Astrocyte (in vitro differentiated cells and primary cell): ENCODE measurements at regions not wholly inside any gene's neighbourhood (a gene's known extent, or its start where the extent isn't known, plus 50 kb on each side); places are given as distances from the start of the nearest gene placed in this dataset.

Source experiments
- DNase-seq: peaks from one replicate; pipeline ENCODE4 v3.0.0-alpha.2; 2010; ENCODE audit warnings: low read depth
- FAIRE-seq: peaks from 2 replicates; lab custom pipeline; 2011; peaks lifted over from hg19 to GRCh38; lab: Jason Lieb, UNC
- H2AFZ ChIP-seq: 2 replicates; pipeline ENCODE4 v1.6.0; 2012; ENCODE audit warnings: low read depth, low read length, inconsistent platforms
- H3K27ac ChIP-seq: 2 replicates; pipeline ENCODE4 v1.5.1; 2011; ENCODE audit warnings: low read depth, low read length, inconsistent platforms
- H3K27me3 ChIP-seq: 2 replicates; pipeline ENCODE4 v1.6.0; 2011; ENCODE audit warnings: low read length, inconsistent platforms; ENCODE audit not compliant: insufficient read depth
- H3K36me3 ChIP-seq: 2 replicates; pipeline ENCODE4 v1.5.1; 2011; ENCODE audit warnings: low read length, inconsistent platforms; ENCODE audit not compliant: insufficient read depth
- H3K4me1 ChIP-seq: 2 replicates; pipeline ENCODE4 v1.5.1; 2011; ENCODE audit warnings: low read length, inconsistent platforms; ENCODE audit not compliant: insufficient read depth
- H3K4me2 ChIP-seq: 2 replicates; pipeline ENCODE4 v1.6.0; 2012; ENCODE audit warnings: low read length, inconsistent platforms
- H3K4me3 ChIP-seq: 2 replicates; pipeline ENCODE4 v1.5.1; 2011; ENCODE audit warnings: low read depth, mild to moderate bottlenecking, low read length, inconsistent platforms; ENCODE audit not compliant: insufficient read depth
- H3K79me2 ChIP-seq: 2 replicates; pipeline ENCODE4 v1.6.0; 2012; ENCODE audit warnings: mild to moderate bottlenecking, low read length, inconsistent platforms; ENCODE audit not compliant: insufficient read depth
- H3K9ac ChIP-seq: 2 replicates; pipeline ENCODE4 v1.6.0; 2012; ENCODE audit warnings: mild to moderate bottlenecking, low read length, inconsistent platforms
- H3K9me3 ChIP-seq: 2 replicates; pipeline ENCODE4 v1.5.1; 2012; ENCODE audit warnings: low read depth, mild to moderate bottlenecking, low read length, inconsistent platforms; ENCODE audit not compliant: insufficient read depth
- H4K20me1 ChIP-seq: 2 replicates; pipeline ENCODE4 v1.6.0; 2012; ENCODE audit warnings: low read length, inconsistent platforms; ENCODE audit not compliant: insufficient read depth
- H3K27ac Mint-ChIP-seq: one replicate; pipeline ENCODE4 v1.8.0; 2021; ENCODE audit warnings: mild to moderate bottlenecking, mixed read lengths; ENCODE audit not compliant: unreplicated experiment
- H3K27me3 Mint-ChIP-seq: one replicate; pipeline ENCODE4 v1.8.0; 2021; ENCODE audit warnings: low read depth, mixed read lengths; ENCODE audit not compliant: unreplicated experiment
- H3K36me3 Mint-ChIP-seq: one replicate; pipeline ENCODE4 v1.8.0; 2021; ENCODE audit warnings: low read depth, mixed read lengths; ENCODE audit not compliant: unreplicated experiment
- H3K4me1 Mint-ChIP-seq: one replicate; pipeline ENCODE4 v1.8.0; 2021; ENCODE audit warnings: low read depth, mixed read lengths; ENCODE audit not compliant: unreplicated experiment
- H3K4me3 Mint-ChIP-seq: one replicate; pipeline ENCODE4 v1.8.0; 2021; ENCODE audit warnings: mild to moderate bottlenecking, moderate library complexity, mixed read lengths; ENCODE audit not compliant: unreplicated experiment
- H3K9me3 Mint-ChIP-seq: one replicate; pipeline ENCODE4 v1.8.0; 2021; ENCODE audit warnings: mild to moderate bottlenecking, mixed read lengths; ENCODE audit not compliant: unreplicated experiment
- CTCF ChIP-seq: IDR thresholded peaks from 2 replicates; pipeline ENCODE4 v1.5.1; 2011; ENCODE audit warnings: low read depth, mild to moderate bottlenecking, inconsistent platforms, low read length, moderate library complexity; ENCODE audit not compliant: insufficient read depth
- EZH2 ChIP-seq: IDR thresholded peaks from 2 replicates; pipeline ENCODE4 v1.6.1; 2012; ENCODE audit warnings: mild to moderate bottlenecking, low read length, inconsistent platforms; ENCODE audit not compliant: insufficient read depth

- no peak overlapping the region for H3K4me2 ChIP-seq
- FAIRE-seq (no peak), DNase-seq (peak; percentile 42)
- no peak overlapping the region for H3K9ac ChIP-seq
- Mint-ChIP-seq H3K36me3 (no peaks in the 10 kb centered on the region), H3K4me3 (no peak overlapping the region), H3K4me1 (peaks cover 2% of the 10 kb centered on the region), H3K27ac (no peak overlapping the region), H3K27me3 (no peaks in the 10 kb centered on the region), H3K9me3 (peaks cover 2% of the 10 kb centered on the region)
- H3K9me3 ChIP-seq, result no peaks in the 10 kb centered on the region
- no peak for TF ChIP-seq CTCF
- TF ChIP-seq EZH2, result no peak
- no peaks in the 10 kb centered on the region for H4K20me1 ChIP-seq
- H3K4me3 ChIP-seq, result no peak overlapping the region
- H2AFZ ChIP-seq, result no peak overlapping the region
- no peaks in the 10 kb centered on the region for H3K27me3 ChIP-seq
- H3K4me1 ChIP-seq, result no peaks in the 10 kb centered on the region
- no peaks in the 10 kb centered on the region for H3K36me3 ChIP-seq
- H3K79me2 ChIP-seq, result no peaks in the 10 kb centered on the region
- H3K27ac ChIP-seq, result no peak overlapping the region
Measured at GRCh38 chr5:28254846-28255245, 1216.5 kb upstream of the CDH9 start.

GRCh38 chr5:28253431-28253830 lies 1215.0 kb upstream of the CDH9 start:
- Histone ChIP-seq H2AFZ (no peak overlapping the region), H3K4me1 (no peaks in the 10 kb centered on the region), H3K9me3 (no peaks in the 10 kb centered on the region), H3K4me3 (no peak overlapping the region), H3K9ac (no peak overlapping the region), H3K4me2 (no peak overlapping the region), H3K79me2 (no peaks in the 10 kb centered on the region), H3K27me3 (no peaks in the 10 kb centered on the region), H3K27ac (no peak overlapping the region), H3K36me3 (no peaks in the 10 kb centered on the region), H4K20me1 (no peaks in the 10 kb centered on the region)
- peaks cover 2% of the 10 kb centered on the region for H3K9me3 Mint-ChIP-seq
- no peak overlapping the region for H3K27ac Mint-ChIP-seq
- TF ChIP-seq CTCF (no peak), EZH2 (no peak)
- H3K4me3 Mint-ChIP-seq, result no peak overlapping the region
- FAIRE-seq, result no peak
- no peaks in the 10 kb centered on the region for H3K27me3 Mint-ChIP-seq
- peaks cover 2% of the 10 kb centered on the region for H3K4me1 Mint-ChIP-seq
- no peaks in the 10 kb centered on the region for H3K36me3 Mint-ChIP-seq
- DNase-seq, result no peak

- Mint-ChIP-seq H3K9me3 (no peaks in the 10 kb centered on the region), H3K27me3 (no peaks in the 10 kb centered on the region), H3K4me3 (no peak overlapping the region), H3K36me3 (no peaks in the 10 kb centered on the region), H3K4me1 (peaks cover 2% of the 10 kb centered on the region), H3K27ac (no peak overlapping the region)
- H3K27me3 ChIP-seq, result no peaks in the 10 kb centered on the region
- no peaks in the 10 kb centered on the region for H3K79me2 ChIP-seq
- no peak for TF ChIP-seq EZH2
- TF ChIP-seq CTCF, result no peak
- DNase-seq, result peak; percentile 12
- no peaks in the 10 kb centered on the region for H3K9me3 ChIP-seq
- H4K20me1 ChIP-seq, result no peaks in the 10 kb centered on the region
- H3K9ac ChIP-seq, result no peak overlapping the region
- no peak overlapping the region for H3K27ac ChIP-seq
- no peak overlapping the region for H2AFZ ChIP-seq
- FAIRE-seq, result no peak
- no peaks in the 10 kb centered on the region for H3K4me1 ChIP-seq
- H3K4me3 ChIP-seq, result no peak overlapping the region
- H3K36me3 ChIP-seq, result no peaks in the 10 kb centered on the region
- no peak overlapping the region for H3K4me2 ChIP-seq
Measured at GRCh38 chr5:28249771-28250415, 1211.5 kb upstream of the CDH9 start.
